SK-N-SH treated with all-trans-retinoic acid at 6 μM for 48 hours (cell line): ENCODE measurements at regions not wholly inside any gene's neighbourhood (a gene's known extent, or its start where the extent isn't known, plus 50 kb on each side); places are given as distances from the start of the nearest gene placed in this dataset.

ENCODE experiments used
- ATAC-seq: fragments of 200-7000 bp; cut with Tn5 transposase; 3 replicates; pipeline ENCODE4 v1.9.1; 2020; ENCODE audit warnings: mild to moderate bottlenecking, moderate library complexity
- ARNTL ChIP-seq: fragments of 450-650 bp; formaldehyde crosslinking; IDR thresholded peaks from 2 replicates; pipeline ENCODE4 v1.5.0; 2020; ENCODE audit warnings: low read depth, mild to moderate bottlenecking, moderate library complexity, borderline replicate concordance
- BACH2 ChIP-seq: fragments of 250-450 bp; sonication (Bioruptor Pico); IDR thresholded peaks from 2 replicates; pipeline ENCODE4 v1.9.0; 2021; ENCODE audit warnings: mild to moderate bottlenecking, borderline replicate concordance
- CSDC2 ChIP-seq: fragments of 250-450 bp; sonication (Bioruptor Pico); IDR thresholded peaks from 2 replicates; pipeline ENCODE4 v1.5.0; 2020; ENCODE audit warnings: mild to moderate bottlenecking, moderate library complexity
- ESRRG ChIP-seq: fragments of 250-450 bp; sonication (Bioruptor Pico); IDR thresholded peaks from 2 replicates; pipeline ENCODE4 v1.6.1; 2021; ENCODE audit warnings: mild to moderate bottlenecking
- GLIS3 ChIP-seq: fragments of 250-450 bp; sonication (Bioruptor Pico); IDR thresholded peaks from 2 replicates; pipeline ENCODE4 v1.5.0; 2020; ENCODE audit warnings: mild to moderate bottlenecking, moderate library complexity
- ISL1 ChIP-seq: fragments of 250-450 bp; sonication (Bioruptor Pico); IDR thresholded peaks from 2 replicates; pipeline ENCODE4 v2.1.2; 2022; ENCODE audit warnings: mild to moderate bottlenecking, moderate library complexity
- OSR1 ChIP-seq: fragments of 250-450 bp; sonication (Bioruptor Pico); IDR thresholded peaks from 2 replicates; pipeline ENCODE4 v1.8.0; 2022; ENCODE audit warnings: moderate library complexity, mild to moderate bottlenecking, inconsistent platforms
- PPARA ChIP-seq: fragments of 250-450 bp; sonication (Bioruptor Pico); IDR thresholded peaks from 2 replicates; pipeline ENCODE4 v1.5.0; 2020; ENCODE audit warnings: mild to moderate bottlenecking, borderline replicate concordance
- RARB ChIP-seq: fragments of 250-450 bp; sonication (Bioruptor Pico); IDR thresholded peaks from 2 replicates; pipeline ENCODE4 v1.8.0; 2021; ENCODE audit warnings: mild to moderate bottlenecking, moderate library complexity
- SNAI2 ChIP-seq: fragments of 250-450 bp; sonication (Bioruptor Pico); IDR thresholded peaks from 2 replicates; pipeline ENCODE4 v1.5.0; 2020; ENCODE audit warnings: mild to moderate bottlenecking, moderate library complexity
- TCF4 ChIP-seq: fragments of 250-450 bp; sonication (Bioruptor Pico); IDR thresholded peaks from 2 replicates; pipeline ENCODE4 v1.8.0; 2021; ENCODE audit warnings: mild to moderate bottlenecking, moderate library complexity, borderline replicate concordance
- TOX ChIP-seq: fragments of 250-450 bp; sonication (Bioruptor Pico); IDR thresholded peaks from 2 replicates; pipeline ENCODE4 v1.8.0; 2021; ENCODE audit warnings: mild to moderate bottlenecking, moderate library complexity, borderline replicate concordance
- ZC3H10 ChIP-seq: fragments of 250-450 bp; sonication (Bioruptor Pico); IDR thresholded peaks from 2 replicates; pipeline ENCODE4 v1.5.1; 2021; ENCODE audit warnings: mild to moderate bottlenecking, moderate library complexity
- ZFP3 ChIP-seq: fragments of 250-450 bp; sonication (Bioruptor Pico); IDR thresholded peaks from 2 replicates; pipeline ENCODE4 v1.5.0; 2020; ENCODE audit warnings: mild to moderate bottlenecking, moderate library complexity
- ZFP30 ChIP-seq: fragments of 450-650 bp; formaldehyde crosslinking; IDR thresholded peaks from 2 replicates; pipeline ENCODE4 v1.5.0; 2022; ENCODE audit warnings: mild to moderate bottlenecking, moderate library complexity
- ZNF565 ChIP-seq: fragments of 450-650 bp; formaldehyde crosslinking; conservative IDR thresholded peaks from 2 replicates; pipeline ENCODE4 v1.5.0; 2020; ENCODE audit warnings: low read depth, mild to moderate bottlenecking, moderate library complexity
- ZNF70 ChIP-seq: fragments of 450-650 bp; formaldehyde crosslinking; IDR thresholded peaks from 2 replicates; pipeline ENCODE4 v1.5.0; 2020; ENCODE audit warnings: mild to moderate bottlenecking, moderate library complexity
- ZNF8 ChIP-seq: fragments of 450-650 bp; formaldehyde crosslinking; IDR thresholded peaks from 2 replicates; pipeline ENCODE4 v1.5.0; 2020; ENCODE audit warnings: mild to moderate bottlenecking, moderate library complexity
- TF ChIP-seq, protein P1 (sequence below): fragments of 250-450 bp; sonication (Bioruptor Pico); IDR thresholded peaks from 2 replicates; pipeline ENCODE4 v1.8.0; 2021; ENCODE audit warnings: low read depth, mild to moderate bottlenecking, moderate library complexity, borderline replicate concordance
- TF ChIP-seq, protein P2 (sequence below): fragments of 250-450 bp; sonication (Bioruptor Pico); IDR thresholded peaks from 2 replicates; pipeline ENCODE4 v1.5.1; 2020; ENCODE audit warnings: low read depth, mild to moderate bottlenecking, moderate library complexity
- TF ChIP-seq, protein P3 (sequence below): fragments of 250-450 bp; sonication (Bioruptor Pico); IDR thresholded peaks from 2 replicates; pipeline ENCODE4 v1.8.0; 2020; ENCODE audit warnings: mild to moderate bottlenecking, moderate library complexity, borderline replicate concordance
- TF ChIP-seq, protein P4 (sequence below): fragments of 250-450 bp; sonication (Bioruptor Pico); IDR thresholded peaks from 2 replicates; pipeline ENCODE4 v1.5.0; 2020; ENCODE audit warnings: mild to moderate bottlenecking, moderate library complexity
- TF ChIP-seq, protein P5 (sequence below): fragments of 250-450 bp; sonication (Bioruptor Pico); IDR thresholded peaks from 2 replicates; pipeline ENCODE4 v1.5.1; 2021; ENCODE audit warnings: mild to moderate bottlenecking, moderate library complexity

DNA sequence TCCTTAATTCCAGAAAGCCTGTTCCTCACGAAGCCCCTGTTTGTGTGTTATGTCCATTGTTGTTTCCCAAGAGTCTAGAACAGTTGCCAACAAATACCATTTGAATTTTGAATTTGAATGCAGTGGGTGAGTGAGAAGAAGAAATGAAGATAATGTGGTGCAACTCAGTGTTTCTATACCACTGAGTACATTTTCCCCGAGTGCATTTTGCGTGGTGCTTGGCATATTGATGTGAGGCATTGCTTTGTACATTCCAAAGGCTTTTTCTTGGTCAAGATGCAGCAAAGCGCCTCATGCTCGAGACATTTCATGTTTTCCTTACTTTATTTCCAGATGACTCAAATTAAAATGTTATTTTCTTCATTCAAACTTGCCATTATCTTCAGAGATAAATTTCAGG is 253.1 kb upstream of the RPS6KA3 start:
- ATAC-seq: no peak

DNA sequence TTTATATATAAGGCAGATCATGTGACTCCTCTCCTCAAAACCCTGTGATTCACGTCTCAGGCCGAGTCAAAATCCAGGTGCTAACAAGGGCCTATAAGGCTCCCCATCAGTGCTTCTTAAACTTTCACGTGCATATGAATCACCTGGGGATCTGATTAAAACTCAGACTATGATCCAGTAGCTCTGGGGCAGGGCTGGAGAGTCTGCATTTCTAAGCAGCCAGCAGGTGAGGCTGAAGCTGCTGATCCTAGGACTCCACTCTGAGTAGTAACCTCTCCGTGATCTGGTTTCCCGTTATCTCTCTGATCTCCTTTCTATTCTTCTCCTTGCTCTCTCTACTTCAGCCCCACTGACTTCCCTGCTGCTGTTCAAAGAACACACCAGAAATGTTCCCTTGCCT is 252.4 kb upstream of the RPS6KA3 start:
- TF ChIP-seq, protein P1, sequence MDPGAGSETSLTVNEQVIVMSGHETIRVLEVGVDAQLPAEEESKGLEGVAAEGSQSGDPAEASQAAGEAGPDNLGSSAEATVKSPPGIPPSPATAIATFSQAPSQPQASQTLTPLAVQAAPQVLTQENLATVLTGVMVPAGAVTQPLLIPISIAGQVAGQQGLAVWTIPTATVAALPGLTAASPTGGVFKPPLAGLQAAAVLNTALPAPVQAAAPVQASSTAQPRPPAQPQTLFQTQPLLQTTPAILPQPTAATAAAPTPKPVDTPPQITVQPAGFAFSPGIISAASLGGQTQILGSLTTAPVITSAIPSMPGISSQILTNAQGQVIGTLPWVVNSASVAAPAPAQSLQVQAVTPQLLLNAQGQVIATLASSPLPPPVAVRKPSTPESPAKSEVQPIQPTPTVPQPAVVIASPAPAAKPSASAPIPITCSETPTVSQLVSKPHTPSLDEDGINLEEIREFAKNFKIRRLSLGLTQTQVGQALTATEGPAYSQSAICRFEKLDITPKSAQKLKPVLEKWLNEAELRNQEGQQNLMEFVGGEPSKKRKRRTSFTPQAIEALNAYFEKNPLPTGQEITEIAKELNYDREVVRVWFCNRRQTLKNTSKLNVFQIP (CRISPR knock-in tag): no peak
- TF ChIP-seq ZNF565 (no peak), CSDC2 (CRISPR knock-in tag) (no peak), ZFP3 (CRISPR knock-in tag) (no peak), OSR1 (CRISPR knock-in tag) (no peak), ESRRG (no peak), RARB (CRISPR knock-in tag) (no peak), TCF4 (CRISPR knock-in tag) (no peak), ZFP30 (CRISPR knock-in tag) (no peak), TOX (CRISPR knock-in tag) (no peak), ISL1 (no peak), ZC3H10 (CRISPR knock-in tag) (no peak), GLIS3 (CRISPR knock-in tag) (no peak), PPARA (CRISPR knock-in tag) (no peak)
- TF ChIP-seq, protein P2, sequence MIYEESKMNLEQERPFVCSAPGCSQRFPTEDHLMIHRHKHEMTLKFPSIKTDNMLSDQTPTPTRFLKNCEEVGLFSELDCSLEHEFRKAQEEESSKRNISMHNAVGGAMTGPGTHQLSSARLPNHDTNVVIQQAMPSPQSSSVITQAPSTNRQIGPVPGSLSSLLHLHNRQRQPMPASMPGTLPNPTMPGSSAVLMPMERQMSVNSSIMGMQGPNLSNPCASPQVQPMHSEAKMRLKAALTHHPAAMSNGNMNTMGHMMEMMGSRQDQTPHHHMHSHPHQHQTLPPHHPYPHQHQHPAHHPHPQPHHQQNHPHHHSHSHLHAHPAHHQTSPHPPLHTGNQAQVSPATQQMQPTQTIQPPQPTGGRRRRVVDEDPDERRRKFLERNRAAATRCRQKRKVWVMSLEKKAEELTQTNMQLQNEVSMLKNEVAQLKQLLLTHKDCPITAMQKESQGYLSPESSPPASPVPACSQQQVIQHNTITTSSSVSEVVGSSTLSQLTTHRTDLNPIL (CRISPR knock-in tag): no peak
- TF ChIP-seq, protein P3, sequence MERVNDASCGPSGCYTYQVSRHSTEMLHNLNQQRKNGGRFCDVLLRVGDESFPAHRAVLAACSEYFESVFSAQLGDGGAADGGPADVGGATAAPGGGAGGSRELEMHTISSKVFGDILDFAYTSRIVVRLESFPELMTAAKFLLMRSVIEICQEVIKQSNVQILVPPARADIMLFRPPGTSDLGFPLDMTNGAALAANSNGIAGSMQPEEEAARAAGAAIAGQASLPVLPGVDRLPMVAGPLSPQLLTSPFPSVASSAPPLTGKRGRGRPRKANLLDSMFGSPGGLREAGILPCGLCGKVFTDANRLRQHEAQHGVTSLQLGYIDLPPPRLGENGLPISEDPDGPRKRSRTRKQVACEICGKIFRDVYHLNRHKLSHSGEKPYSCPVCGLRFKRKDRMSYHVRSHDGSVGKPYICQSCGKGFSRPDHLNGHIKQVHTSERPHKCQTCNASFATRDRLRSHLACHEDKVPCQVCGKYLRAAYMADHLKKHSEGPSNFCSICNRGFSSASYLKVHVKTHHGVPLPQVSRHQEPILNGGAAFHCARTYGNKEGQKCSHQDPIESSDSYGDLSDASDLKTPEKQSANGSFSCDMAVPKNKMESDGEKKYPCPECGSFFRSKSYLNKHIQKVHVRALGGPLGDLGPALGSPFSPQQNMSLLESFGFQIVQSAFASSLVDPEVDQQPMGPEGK (CRISPR knock-in tag): no peak
- TF ChIP-seq, protein P4, sequence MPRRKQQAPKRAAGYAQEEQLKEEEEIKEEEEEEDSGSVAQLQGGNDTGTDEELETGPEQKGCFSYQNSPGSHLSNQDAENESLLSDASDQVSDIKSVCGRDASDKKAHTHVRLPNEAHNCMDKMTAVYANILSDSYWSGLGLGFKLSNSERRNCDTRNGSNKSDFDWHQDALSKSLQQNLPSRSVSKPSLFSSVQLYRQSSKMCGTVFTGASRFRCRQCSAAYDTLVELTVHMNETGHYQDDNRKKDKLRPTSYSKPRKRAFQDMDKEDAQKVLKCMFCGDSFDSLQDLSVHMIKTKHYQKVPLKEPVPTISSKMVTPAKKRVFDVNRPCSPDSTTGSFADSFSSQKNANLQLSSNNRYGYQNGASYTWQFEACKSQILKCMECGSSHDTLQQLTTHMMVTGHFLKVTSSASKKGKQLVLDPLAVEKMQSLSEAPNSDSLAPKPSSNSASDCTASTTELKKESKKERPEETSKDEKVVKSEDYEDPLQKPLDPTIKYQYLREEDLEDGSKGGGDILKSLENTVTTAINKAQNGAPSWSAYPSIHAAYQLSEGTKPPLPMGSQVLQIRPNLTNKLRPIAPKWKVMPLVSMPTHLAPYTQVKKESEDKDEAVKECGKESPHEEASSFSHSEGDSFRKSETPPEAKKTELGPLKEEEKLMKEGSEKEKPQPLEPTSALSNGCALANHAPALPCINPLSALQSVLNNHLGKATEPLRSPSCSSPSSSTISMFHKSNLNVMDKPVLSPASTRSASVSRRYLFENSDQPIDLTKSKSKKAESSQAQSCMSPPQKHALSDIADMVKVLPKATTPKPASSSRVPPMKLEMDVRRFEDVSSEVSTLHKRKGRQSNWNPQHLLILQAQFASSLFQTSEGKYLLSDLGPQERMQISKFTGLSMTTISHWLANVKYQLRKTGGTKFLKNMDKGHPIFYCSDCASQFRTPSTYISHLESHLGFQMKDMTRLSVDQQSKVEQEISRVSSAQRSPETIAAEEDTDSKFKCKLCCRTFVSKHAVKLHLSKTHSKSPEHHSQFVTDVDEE (CRISPR knock-in tag): no peak

More for the DNA sequence above, 253.1 kb upstream of the RPS6KA3 start:
- TF ChIP-seq, protein P2 (CRISPR knock-in tag): no peak
- TF ChIP-seq ZFP3 (CRISPR knock-in tag): no peak
- TF ChIP-seq, protein P1 (CRISPR knock-in tag): no peak
- no peak for TF ChIP-seq GLIS3 (CRISPR knock-in tag)
- no peak for TF ChIP-seq TOX (CRISPR knock-in tag)
- TF ChIP-seq TCF4 (CRISPR knock-in tag): no peak
- TF ChIP-seq SNAI2 (CRISPR knock-in tag): no peak
- TF ChIP-seq PPARA (CRISPR knock-in tag): no peak
- no peak for TF ChIP-seq OSR1 (CRISPR knock-in tag)
- TF ChIP-seq BACH2: no peak
- TF ChIP-seq, protein P5, sequence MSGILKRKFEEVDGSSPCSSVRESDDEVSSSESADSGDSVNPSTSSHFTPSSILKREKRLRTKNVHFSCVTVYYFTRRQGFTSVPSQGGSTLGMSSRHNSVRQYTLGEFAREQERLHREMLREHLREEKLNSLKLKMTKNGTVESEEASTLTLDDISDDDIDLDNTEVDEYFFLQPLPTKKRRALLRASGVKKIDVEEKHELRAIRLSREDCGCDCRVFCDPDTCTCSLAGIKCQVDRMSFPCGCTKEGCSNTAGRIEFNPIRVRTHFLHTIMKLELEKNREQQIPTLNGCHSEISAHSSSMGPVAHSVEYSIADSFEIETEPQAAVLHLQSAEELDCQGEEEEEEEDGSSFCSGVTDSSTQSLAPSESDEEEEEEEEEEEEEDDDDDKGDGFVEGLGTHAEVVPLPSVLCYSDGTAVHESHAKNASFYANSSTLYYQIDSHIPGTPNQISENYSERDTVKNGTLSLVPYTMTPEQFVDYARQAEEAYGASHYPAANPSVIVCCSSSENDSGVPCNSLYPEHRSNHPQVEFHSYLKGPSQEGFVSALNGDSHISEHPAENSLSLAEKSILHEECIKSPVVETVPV (CRISPR knock-in tag): no peak
- TF ChIP-seq ZNF565: no peak
- no peak for TF ChIP-seq ZNF8 (CRISPR knock-in tag)
- no peak for TF ChIP-seq ZNF70 (CRISPR knock-in tag)
- no peak for TF ChIP-seq ARNTL (CRISPR knock-in tag)
- TF ChIP-seq ZFP30 (CRISPR knock-in tag): no peak
- no peak for TF ChIP-seq ESRRG
- TF ChIP-seq, protein P3 (CRISPR knock-in tag): no peak

More for the DNA sequence above, 252.4 kb upstream of the RPS6KA3 start:
- no peak for ATAC-seq
